Stimulated activated CD4-positive, alpha-beta T cell treated with anti-CD3 and anti-CD28 coated beads, TNF-alpha, amount 100 ng/mL, for 24 hours (primary cell): ENCODE measurements at regions not wholly inside any gene's neighbourhood (a gene's known extent, or its start where the extent isn't known, plus 50 kb on each side); places are given as distances from the start of the nearest gene placed in this dataset.

ENCODE experiments used
- DNase-seq, 3 experiments: peaks; one replicate each; pipeline ENCODE4 v3.0.0-alpha.2; 2020; ENCODE audit warnings: low read depth in 3 of 3

DNA sequence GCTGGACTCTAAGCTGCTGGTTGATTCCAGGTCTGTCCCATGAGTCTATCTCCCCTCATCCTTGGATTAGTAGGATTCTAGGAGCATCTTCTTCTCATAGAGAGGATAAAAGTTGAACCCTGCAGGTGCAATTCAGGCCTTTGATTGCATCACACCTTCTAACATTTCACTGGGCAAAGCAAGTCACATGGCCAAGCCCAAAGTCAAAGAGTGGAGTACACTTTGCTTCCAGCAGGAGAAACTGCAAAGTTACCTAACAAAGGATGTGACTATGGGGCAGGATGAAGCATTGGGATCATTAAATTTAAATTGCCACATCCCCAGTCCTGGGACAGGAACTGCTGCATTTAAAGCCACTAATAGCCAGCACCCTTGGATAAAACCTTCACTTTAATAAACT is 51.0 kb upstream of the EGFLAM start:
- DNase-seq: no peak

DNA sequence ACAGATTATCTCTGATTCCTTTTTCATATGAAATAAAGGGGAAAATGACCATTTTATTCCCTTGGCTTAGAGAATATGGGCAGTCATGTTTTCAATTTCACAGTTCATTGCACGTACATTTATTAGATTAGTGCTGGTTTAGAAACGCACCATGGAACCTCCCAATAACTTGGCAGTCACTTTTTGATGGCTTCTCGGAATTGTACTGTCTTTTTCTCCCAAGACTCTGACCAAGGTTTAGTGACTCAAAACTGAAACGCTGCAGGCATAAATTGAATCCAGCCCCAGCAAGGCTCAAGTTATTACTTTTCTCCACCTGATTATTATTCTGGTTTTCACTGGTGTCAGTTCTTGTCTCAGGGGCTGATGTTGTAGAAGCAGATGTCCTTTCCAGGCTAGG is 55.6 kb upstream of the EGFLAM start:
- DNase-seq: no peak

DNA sequence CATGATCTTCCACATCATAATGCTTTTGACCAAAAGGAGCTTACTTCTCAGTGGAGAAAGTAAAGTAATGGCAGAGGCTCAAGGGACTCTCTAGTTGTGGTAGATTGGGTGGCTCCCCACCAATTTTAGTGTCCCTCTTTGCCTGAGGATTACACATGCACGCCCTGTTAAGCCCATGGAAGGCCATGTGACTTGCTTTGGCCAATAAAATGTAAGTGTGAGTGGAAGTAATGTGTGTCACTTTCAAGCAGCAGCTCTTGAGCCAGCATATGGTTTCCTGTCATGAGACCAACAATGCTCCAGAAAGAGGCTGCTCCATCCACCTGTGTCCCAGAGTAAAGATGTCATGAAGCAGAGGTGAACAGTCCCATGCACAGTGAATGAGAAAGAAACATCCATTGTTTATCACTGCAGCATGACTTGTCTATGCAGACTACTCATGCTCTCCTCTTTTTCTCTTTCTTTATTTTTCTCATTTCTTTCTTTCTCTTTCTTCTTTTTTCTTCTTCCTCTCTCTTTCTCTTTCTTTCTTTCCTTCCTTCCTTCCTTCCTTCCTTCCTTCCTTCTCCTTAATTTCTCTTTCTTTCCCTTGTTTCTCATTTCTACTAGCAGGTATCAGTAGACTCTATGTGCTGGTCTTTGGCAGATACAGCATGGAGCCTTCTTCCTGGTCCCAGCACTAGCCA is 57.3 kb upstream of the EGFLAM start:
- DNase-seq: no peak

DNA sequence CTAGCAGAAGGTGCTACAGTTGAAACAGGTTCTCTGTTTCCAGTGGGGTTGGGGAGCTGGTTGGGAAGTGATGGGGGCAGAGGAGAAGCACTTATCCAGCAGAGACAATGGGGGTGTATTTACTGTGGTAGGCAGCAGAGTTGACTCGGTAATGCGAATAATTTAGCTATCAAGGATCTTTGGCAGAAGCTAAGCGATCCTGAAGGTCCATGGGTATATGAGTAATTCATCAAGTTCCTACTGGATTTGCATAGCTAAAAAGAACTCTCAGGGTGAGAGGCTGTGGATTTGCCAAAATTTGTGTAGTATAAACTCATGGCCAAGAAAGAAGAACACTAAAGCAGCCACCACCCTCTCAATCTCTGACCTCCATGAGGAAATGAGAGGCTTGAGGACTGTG is 61.2 kb upstream of the EGFLAM start:
- no peak for DNase-seq

DNA sequence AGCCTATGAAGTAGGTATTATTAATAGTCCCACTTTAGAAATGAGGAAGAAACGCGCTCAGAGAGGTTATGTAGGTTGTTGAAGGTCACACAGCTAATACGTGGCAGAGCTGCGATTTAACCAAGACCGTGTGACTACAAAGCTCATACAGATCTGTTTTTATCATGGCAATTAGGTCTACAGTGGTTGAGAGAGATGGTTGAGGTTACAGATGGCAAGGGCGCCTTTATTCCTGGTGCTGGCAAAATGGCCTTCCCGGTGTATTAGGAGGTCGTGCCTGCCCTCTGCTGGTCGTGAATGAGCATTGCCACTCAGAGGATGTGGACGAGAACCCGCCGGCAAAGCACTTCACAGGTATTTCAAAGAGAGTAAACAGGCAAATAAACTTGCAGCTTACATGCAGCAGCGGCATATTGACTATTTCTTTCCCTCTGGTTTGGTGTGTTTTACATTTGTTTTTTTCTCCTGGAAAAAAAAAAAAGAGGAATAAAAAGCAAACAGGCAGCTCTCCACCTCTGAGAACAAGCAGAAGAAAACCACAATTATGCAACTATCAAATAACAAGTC is 65.3 kb upstream of the EGFLAM start:
- DNase-seq: peak; percentile 42 to 59 (median 42)

DNA sequence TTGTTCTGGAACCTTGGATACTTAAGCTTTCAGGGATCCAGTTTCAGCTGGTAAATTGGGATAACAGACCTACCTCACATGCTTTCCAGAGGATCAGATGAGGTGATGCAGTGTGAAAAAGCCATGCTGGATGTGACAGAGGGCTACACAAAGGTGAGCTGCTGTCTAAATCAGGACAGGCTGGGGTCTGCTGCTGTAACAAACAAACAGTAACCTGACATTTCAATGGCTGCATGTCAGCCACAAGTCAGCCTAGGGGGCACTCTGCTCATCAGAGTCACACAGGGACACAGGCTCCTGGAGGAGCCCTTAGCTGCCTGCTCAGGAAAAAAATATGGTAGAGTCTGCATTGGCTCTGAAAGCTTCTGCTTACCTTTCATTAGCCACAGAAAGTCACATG is 66.7 kb upstream of the EGFLAM start:
- DNase-seq: no peak

DNA sequence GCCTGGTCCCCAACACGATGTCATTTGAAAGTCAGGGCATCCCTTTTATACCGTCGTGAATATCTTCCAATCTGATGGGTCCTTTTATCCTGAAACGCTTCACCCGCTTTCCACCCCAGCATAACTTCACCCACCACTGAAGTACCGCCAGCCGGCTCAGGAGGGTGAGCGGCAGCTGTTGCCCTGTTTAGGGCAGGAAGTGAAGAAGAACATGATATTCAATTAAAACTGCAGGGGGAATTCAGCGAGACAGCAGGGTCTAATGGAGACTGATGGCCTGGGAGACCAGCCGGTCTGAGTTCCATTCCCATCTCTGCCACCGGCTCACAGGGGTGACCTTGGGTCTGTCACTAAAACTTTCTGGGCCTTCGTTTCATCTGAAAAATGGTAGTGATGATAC is 68.2 kb upstream of the EGFLAM start:
- no peak for DNase-seq

DNA sequence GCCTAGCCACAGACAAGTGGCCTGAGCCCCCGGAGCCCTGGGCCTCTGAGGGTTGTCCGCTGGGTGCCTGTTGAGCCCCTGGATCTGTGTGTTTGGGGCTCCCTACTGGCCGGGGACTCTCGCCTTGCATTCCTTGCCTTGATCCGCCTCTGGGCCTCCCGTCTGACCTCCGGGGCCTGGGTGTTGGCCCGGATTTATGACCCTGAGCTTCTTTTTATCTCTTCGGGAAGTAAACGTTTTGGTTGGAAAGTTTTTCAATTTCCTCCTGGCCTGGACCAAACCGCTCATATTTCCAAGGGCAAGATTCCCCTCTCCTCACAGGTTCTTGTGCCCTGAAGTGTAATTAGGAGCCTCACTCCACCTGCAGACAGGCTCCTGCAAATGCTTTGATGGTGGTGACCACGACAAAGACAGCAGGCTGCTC is 69.3 kb upstream of the EGFLAM start:
- no peak for DNase-seq

DNA sequence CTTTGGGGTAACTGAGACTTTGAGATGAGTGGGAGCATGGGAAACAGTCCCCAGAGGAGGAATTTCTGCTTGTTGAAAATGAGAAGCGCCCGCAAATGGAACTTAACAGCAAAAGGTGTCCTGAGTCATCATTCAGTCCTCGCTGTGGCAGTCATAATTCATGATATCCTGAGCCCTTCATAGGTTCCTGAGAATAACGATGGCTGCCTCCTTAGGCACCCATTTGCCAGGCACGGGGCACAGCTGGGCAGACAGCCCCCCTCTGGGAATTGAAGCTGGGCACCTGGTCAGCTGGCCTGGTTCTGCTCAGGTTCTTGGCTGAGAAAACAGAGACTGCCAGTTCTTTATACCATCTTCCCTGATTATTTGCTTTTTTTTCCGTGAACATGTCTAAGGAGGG is 69.8 kb upstream of the EGFLAM start:
- DNase-seq: no peak

DNA sequence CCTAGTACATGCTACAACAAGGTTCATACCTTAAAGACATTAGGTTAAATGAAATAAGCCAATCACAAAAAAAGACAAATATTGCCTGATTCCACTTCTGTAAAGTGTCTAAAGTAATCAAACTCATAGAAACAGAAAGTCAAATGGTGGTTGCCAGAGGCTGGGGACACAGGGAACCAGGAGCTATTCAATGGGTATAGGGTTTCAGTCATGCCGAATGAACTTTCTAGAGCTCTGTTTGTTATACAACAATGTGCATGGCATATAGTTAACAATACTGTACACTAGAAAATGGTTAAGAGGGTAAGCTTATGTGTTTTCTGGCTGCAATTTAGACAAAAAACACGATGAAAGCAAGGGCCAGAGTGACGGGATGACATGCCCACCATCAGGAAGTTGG is 70.8 kb upstream of the EGFLAM start:
- DNase-seq: no peak

DNA sequence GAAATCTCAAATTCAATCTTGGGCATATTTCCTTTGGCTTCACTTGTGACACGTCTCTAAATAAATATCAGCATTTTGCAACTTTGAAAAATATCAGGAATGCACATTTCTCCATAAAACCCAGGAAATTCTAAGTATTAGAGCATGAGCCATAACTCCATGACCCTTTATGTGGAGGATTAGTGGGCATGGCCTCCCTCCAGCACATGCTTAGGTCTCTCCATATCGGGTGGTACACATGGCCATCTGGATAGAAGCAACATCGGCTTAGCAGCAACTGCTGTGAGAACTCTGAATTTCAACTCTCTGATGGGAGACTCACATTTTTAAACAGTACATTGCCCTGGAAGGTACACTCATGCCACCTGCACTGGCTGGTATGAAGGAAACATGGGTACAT is 73.7 kb upstream of the EGFLAM start:
- DNase-seq: no peak

DNA sequence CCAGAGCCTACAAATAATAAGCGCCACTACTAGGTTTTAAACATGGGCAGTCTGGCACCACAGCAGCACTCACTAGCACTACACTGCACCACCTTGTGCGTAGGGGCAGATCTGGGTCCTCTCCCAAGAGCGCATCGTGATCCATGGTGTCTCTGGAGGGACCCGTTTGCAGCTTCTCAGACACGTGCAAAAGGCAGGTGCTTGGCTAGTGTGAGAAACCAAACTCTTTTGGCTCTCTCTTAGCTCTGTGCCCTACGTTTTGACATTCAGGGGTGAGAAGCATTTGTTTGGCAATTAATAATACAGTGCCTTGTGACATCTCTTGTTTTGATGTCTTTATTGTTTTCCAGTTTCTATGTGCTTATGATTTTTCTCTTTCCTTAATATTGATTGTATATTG is 75.4 kb upstream of the EGFLAM start:
- DNase-seq: no peak

DNA sequence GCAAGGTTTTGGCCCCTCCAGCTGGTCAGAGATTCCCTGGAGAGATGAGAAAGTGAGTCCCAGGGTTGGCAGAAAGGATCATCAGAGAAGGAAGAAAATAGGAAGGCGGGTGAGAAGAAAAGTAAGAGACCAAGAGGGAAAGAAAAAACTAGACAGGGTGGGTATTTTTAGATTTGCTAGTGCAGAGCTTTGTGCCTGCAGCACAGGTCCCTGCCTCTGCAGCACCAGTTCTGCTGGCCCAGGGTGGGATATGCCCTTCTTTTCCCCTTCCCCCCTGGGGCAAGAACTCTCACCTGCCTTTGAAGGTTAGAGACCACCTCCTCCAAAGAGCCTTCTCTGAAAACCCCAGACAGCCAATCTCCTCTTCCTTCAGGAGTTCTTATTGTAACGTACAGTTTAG is 90.3 kb upstream of the EGFLAM start:
- DNase-seq: no peak

DNA sequence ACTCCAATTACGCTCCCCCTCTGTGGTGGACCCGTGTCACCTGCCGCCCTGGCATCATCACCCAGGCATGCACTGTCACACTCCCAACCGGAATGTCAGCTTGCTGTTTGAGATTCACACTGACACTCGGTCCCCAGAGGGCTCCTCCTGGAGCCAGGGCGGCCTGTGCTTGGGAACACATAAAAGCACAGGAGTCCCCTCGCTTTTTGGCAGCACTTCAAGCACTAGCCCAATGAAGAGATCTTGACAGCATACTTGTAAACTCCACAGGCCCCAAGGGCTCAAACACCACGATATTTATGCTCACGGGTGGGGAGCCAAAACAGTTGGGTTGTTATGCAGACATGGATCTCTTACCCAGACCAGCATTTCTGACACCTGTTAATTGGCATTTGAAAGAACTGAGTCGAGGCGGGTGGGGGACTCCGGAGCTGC is 90.8 kb upstream of the EGFLAM start:
- no peak for DNase-seq

DNA sequence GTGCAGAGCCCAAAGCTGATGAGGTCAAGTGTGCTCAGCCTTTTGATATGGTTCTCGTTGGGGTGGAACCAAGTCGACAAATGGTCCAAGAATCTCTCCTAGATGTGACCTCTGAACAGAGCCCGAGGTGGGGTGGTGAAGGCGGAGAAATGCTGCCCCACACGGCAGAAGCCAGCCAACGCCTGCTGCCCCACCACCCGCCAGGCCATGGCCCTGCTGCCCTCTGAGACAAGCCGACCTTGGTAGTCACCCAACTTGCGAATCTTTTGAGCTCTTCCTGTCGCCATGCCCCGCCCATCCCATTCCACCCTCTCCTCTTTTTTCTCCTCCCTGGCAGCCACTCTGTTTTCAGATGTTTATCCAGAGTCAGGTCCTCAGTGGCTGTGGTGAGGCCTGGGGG is 91.5 kb upstream of the EGFLAM start:
- no peak for DNase-seq

DNA sequence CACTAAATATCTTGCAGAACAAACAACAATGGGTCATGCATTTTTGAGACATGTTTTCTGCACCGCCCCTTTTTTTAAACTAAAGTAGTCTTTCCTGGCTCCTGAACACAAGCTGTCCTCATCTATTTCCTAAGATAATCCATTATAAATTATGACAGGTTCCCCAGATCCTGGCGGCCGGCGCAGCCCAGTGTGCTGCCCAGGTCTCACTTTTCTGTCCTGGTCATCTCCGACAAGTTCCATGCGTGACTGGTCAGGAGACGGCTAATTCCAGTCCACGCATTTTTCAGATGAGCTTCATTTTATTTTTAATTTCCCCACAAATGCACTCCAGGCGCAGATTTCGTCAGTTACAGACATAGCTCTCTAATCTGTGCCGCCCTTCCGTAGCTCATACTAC is 92.9 kb upstream of the EGFLAM start:
- DNase-seq: no peak

DNA sequence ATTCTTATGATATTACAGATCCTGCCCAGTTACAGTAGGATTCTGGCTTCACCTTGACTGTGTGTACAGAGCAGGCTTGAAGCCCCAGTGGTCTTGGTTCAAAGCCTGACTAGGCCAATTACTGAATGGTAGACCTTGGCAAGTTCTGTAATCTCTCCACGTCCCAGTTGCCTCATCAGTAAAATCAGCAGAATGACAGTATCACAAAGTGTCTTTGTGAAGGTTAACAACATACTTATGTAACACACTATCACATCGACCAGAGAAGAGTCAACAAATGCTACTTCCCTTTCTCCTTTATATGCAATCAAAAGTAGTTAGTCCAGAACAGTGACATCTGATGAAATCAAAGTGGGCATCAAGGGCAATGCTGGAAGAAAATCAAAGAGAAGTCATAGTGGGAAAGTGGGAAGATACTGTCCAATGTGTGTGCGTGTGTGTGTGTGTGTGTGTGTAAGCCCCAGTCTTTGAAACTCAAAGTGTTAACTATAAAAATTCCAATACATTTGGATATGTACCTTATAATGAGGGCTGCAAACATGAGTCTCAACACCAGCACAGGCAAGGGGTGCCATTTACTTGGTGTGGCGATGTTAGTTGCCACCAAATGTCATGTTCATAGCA is 93.5 kb upstream of the EGFLAM start:
- DNase-seq: no peak

DNA sequence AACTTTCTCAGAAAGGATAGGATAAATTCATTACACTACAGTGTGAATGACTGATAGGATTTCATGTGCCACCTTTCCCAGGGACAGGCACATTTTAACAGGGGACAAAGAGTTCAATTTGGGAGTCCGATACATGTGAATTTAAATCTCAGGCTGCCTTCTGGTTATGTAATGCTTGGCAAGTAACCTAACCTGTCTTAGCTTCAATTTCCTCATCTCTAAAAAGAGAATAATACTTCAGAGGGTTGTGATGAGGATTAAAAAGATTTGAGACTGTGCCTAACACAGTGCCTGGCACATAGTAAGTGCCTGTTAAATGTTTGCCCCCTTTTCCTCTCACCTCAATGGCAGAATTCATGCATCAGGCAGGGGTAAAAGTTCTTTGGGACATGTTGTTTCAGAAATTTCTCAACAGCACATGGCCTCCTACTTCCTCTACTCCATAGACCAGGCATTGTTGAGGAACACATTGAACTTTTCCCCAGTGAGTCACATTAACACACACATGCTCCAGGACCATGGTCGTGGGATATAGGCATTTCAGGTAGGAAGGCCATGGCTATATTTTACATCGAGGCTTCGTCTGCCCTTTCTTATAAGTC is 94.6 kb upstream of the EGFLAM start:
- DNase-seq: no peak

DNA sequence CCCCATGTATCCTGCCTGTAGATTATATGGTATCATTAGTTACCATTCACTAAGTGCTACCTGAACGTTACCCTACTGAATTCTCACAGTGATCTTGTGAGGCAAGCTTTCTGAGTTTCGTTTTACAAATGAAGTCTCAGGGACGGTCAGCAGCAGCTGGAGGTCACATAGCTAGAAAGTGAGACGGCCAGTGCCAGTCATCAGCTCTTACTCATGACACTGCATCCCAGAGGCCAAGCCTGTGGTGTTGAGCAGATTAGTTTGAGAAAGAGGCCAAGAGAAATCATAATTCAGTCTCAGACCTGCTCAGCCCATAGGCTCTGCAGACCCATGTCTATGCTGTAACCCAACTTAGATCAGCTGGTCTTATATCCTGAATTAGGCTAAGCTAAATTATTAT is 95.7 kb upstream of the EGFLAM start:
- no peak for DNase-seq

DNA sequence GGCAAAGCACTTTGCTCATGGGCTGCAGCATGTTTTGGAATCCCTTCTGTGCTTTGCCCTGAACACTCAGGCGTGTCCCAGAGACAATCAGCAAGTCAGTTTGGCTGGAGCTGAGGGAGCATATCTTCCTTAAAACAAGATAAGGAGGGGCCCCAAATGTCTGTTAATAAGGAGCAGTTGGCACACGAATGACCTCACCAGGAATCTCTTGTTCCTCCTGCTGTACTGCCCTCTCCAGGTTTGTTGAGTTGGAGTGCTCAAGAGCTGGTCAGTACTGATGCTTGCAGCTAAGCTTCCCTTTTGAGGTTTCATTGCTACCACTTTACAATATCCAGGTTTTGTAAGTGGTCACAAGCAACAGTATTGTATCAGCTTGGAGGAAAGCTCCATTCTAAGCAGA is 101.3 kb upstream of the EGFLAM start:
- DNase-seq: no peak

DNA sequence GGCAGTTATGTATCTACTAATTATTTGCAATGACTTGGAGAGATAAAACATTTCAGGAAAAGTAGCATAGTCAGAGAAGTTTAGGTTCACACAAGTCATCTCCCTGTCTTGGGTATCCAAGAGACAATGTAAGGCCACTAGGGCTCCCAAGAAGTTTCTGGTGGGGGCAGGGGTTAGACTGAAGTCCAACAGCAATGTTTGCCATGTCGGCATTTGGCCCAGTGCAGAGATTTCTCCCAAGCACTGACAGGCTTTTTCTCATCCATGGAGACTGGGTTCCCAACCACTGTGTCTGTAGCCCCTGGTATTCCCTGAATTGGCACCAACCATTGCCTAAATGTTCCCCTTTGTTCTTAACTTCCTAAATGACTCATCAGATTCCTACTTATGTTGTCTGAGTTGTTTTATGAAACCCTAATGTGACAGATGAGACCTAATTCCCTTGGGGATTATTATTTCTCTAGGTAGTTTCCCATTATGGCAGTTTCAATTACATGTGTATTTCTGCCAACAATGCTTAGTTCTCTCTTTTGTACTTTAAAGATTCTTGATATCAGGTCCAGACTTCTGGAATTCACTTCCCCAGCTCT is 103.6 kb upstream of the EGFLAM start:
- no peak for DNase-seq

DNA sequence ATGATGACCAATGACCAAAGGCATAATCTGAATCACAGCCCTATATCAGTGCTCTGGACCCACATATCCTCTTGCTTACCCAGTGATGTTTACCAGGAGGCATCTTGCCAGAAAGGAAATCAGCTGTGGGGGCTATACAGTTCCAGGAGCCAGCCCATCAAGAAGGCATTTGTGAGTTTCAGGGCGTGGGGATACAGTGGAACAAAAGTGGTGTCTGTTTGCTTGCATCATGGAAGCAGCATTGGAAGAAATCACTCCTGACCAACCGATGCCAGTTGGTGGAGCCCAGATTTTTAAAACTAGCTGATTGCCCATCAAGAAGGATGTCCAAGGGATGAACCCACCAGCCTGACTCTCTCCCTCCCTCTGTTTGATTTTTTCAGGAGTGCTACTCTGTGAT is 106.5 kb upstream of the EGFLAM start:
- no peak for DNase-seq

DNA sequence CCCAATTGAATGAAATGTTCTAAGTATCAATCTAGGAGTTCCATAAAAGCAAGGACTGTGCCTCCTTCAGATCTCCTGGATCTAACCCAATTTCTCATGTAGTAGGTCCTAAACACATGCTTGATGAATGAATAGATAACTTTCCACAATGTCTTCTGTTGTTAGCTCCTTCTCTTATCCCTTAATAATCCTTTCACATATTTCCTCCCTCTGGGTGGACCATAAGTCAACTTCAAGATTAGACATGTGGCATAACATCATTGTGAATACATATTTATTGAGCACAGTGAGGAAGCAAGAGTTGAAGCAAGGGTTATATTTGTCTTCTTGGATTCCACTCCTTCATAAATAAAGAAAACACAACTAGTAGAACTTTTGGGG is 108.6 kb upstream of the EGFLAM start:
- DNase-seq: no peak
